Chondrocyte (in vitro differentiated cells): ENCODE measurements at regions not wholly inside any gene's neighbourhood (a gene's known extent, or its start where the extent isn't known, plus 50 kb on each side); places are given as distances from the start of the nearest gene placed in this dataset.
"Not testable (repeated sequence)": the region's sequence is repeated elsewhere in the genome, so short reads cannot be mapped to it uniquely, and the experiment has no call there.

Experiments
- DNase-seq: peaks from one replicate; pipeline ENCODE4 v3.0.0; 2021; ENCODE audit warnings: mixed read lengths, low spot score
- H3K27ac Mint-ChIP-seq: one replicate; pipeline ENCODE4 v1.8.0; 2021; ENCODE audit warnings: mild to moderate bottlenecking, moderate library complexity, mixed read lengths; ENCODE audit not compliant: unreplicated experiment
- H3K27me3 Mint-ChIP-seq: 2 replicates; pipeline ENCODE4 v1.8.0; 2021; ENCODE audit warnings: low read depth, mixed read lengths
- H3K36me3 Mint-ChIP-seq: 2 replicates; pipeline ENCODE4 v1.8.0; 2021; ENCODE audit warnings: low read depth, mixed read lengths
- H3K4me1 Mint-ChIP-seq: 2 replicates; pipeline ENCODE4 v1.8.0; 2021; ENCODE audit warnings: low read depth, mild to moderate bottlenecking, mixed read lengths
- H3K4me3 Mint-ChIP-seq: one replicate; pipeline ENCODE4 v1.8.0; 2021; ENCODE audit warnings: mild to moderate bottlenecking, moderate library complexity, mixed read lengths; ENCODE audit not compliant: unreplicated experiment
- H3K9me3 Mint-ChIP-seq: 2 replicates; pipeline ENCODE4 v1.8.0; 2021; ENCODE audit warnings: low read depth, mixed read lengths
- CTCF ChIP-seq: fragments of 200-600 bp; sonication (generic); IDR thresholded peaks from 2 replicates; pipeline ENCODE4 v1.5.0; 2021; ENCODE audit warnings: antibody characterized with exemption, mild to moderate bottlenecking, moderate library complexity

GRCh38 chr10:111319866-111320265, 243.0 kb downstream of the ADRA2A start:
- peaks cover 10% of the 10 kb centered on the region for H3K27me3 Mint-ChIP-seq
- H3K36me3 Mint-ChIP-seq = no peaks in the 10 kb centered on the region
- DNase-seq = no peak
- H3K9me3 Mint-ChIP-seq = peaks cover 3% of the 10 kb centered on the region
- H3K4me3 Mint-ChIP-seq = no peak overlapping the region
- no peak overlapping the region for H3K27ac Mint-ChIP-seq
- no peak for TF ChIP-seq CTCF
- peaks cover 4% of the 10 kb centered on the region for H3K4me1 Mint-ChIP-seq

- peak; percentile 66 for TF ChIP-seq CTCF
- Mint-ChIP-seq H3K27ac (no peak overlapping the region), H3K36me3 (no peaks in the 10 kb centered on the region), H3K9me3 (no peaks in the 10 kb centered on the region), H3K4me3 (no peak overlapping the region), H3K4me1 (no peaks in the 10 kb centered on the region), H3K27me3 (peaks cover 8% of the 10 kb centered on the region)
- DNase-seq = no peak
These were observed 246.6 kb downstream of the ADRA2A start for GRCh38 chr10:111323389-111323966.

- H3K9me3 Mint-ChIP-seq = peaks cover 12% of the 10 kb centered on the region
- not testable (repeated sequence) for H3K27me3 Mint-ChIP-seq
These were observed 255.3 kb downstream of the ADRA2A start for GRCh38 chr10:111332174-111332573.

GRCh38 chr10:111335826-111336225, 259.0 kb downstream of the ADRA2A start:
- Mint-ChIP-seq H3K4me1 (no peaks in the 10 kb centered on the region), H3K9me3 (peaks cover 18% of the 10 kb centered on the region), H3K27me3 (peaks cover 4% of the 10 kb centered on the region), H3K4me3 (no peak overlapping the region), H3K27ac (no peak overlapping the region), H3K36me3 (peaks cover 2% of the 10 kb centered on the region)
- no peak for TF ChIP-seq CTCF
- no peak for DNase-seq

More at GRCh38 chr10:111332174-111332573, 255.3 kb downstream of the ADRA2A start:
- DNase-seq, H3K27ac Mint-ChIP-seq, H3K36me3 Mint-ChIP-seq, H3K4me3 Mint-ChIP-seq, H3K4me1 Mint-ChIP-seq: not testable (repeated sequence)

GRCh38 chr10:111338035-111338434, 261.2 kb downstream of the ADRA2A start:
- TF ChIP-seq CTCF = no peak
- Mint-ChIP-seq H3K4me1 (no peaks in the 10 kb centered on the region), H3K27ac (no peak overlapping the region), H3K9me3 (peaks cover 27% of the 10 kb centered on the region), H3K4me3 (no peak overlapping the region), H3K27me3 (no peaks in the 10 kb centered on the region), H3K36me3 (peaks cover 2% of the 10 kb centered on the region)
- no peak for DNase-seq

- Mint-ChIP-seq H3K4me1 (no peaks in the 10 kb centered on the region), H3K27me3 (no peaks in the 10 kb centered on the region), H3K27ac (no peak overlapping the region), H3K36me3 (peaks cover 2% of the 10 kb centered on the region), H3K9me3 (peaks cover 24% of the 10 kb centered on the region), H3K4me3 (no peak overlapping the region)
- no peak for DNase-seq
- TF ChIP-seq CTCF = no peak
These were observed 262.0 kb downstream of the ADRA2A start for GRCh38 chr10:111338805-111339204.
